HUES6 (cell line): ENCODE measurements at regions not wholly inside any gene's neighbourhood (a gene's known extent, or its start where the extent isn't known, plus 50 kb on each side); places are given as distances from the start of the nearest gene placed in this dataset.

Experiments
- H3K27ac ChIP-seq: 2 replicates; pipeline ENCODE4 v1.7.0; 2013; ENCODE audit warnings: low read depth, mild to moderate bottlenecking, low read length, inconsistent platforms
- H3K27me3 ChIP-seq: 2 replicates; pipeline ENCODE4 v1.6.1; 2013; ENCODE audit warnings: low read length; ENCODE audit not compliant: control insufficient read depth, insufficient read depth
- H3K36me3 ChIP-seq: 2 replicates; pipeline ENCODE4 v1.6.1; 2013; ENCODE audit warnings: low read length; ENCODE audit not compliant: control insufficient read depth, insufficient read depth
- H3K4me1 ChIP-seq: 2 replicates; pipeline ENCODE4 v1.6.1; 2013; ENCODE audit warnings: low read length; ENCODE audit not compliant: control insufficient read depth, insufficient read depth
- H3K4me3 ChIP-seq: 2 replicates; pipeline ENCODE4 v1.5.1; 2013; ENCODE audit warnings: low read depth, low read length
- H3K9ac ChIP-seq: one replicate; pipeline ENCODE4 v1.6.1; 2013; ENCODE audit warnings: mild to moderate bottlenecking, low read length
- H3K9me3 ChIP-seq: 2 replicates; pipeline ENCODE4 v1.6.1; 2013; ENCODE audit warnings: low read depth, low read length; ENCODE audit not compliant: control insufficient read depth, insufficient read depth

- no peak overlapping the region for H3K27ac ChIP-seq
- H3K9ac ChIP-seq, result no peak overlapping the region
- H3K9me3 ChIP-seq, result no peaks in the 10 kb centered on the region
- no peaks in the 10 kb centered on the region for H3K36me3 ChIP-seq
- no peaks in the 10 kb centered on the region for H3K4me1 ChIP-seq
- H3K4me3 ChIP-seq, result no peak overlapping the region
- no peaks in the 10 kb centered on the region for H3K27me3 ChIP-seq
Measured at GRCh38 chr18:24530630-24531111, 70.2 kb downstream of the HRH4 start.

DNA sequence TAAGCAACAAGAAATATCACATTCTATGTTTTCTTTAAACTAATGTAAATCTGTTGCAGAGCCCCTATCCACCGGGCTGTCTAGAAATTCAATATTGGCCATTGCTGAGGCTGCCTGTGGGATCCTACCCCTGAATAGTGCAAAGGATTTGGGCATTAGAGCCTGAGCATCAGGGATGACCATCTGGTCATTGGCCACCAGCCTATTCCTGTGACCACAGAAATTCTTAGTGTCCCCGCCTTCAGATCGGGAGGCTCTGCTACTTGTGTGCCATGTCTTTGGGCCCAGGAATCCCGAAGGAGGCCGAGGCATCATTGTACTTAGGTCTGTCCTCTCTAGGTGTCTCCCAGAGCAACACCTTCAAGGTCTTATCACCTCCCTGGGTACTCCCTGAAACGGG is 73.8 kb downstream of the HRH4 start:
- no peaks in the 10 kb centered on the region for H3K36me3 ChIP-seq
- H3K27ac ChIP-seq, result no peak overlapping the region
- H3K27me3 ChIP-seq, result no peaks in the 10 kb centered on the region
- no peak overlapping the region for H3K9ac ChIP-seq
- no peak overlapping the region for H3K4me3 ChIP-seq
- H3K9me3 ChIP-seq, result no peaks in the 10 kb centered on the region
- no peaks in the 10 kb centered on the region; the same call in 1 of the 2 replicates for H3K4me1 ChIP-seq

DNA sequence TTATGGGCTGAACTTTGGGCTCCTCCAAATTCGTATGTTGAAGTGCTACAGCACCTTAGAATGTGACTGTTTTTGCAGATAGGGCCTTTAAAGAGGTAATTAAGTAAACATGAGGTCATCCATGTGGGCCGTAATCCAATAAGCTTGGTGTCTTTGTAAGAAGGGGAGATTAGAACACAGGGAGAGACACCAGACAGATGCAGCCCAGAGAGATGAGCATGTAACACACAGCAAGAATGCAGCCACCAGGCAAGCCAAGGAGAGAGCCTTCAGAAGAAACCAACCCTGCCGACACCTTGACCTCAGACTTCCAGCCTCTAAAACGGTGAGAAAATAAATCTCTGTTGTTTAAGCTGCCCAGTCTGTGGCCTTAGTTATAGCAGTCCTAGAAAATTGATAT is 74.3 kb downstream of the HRH4 start:
- H3K4me3 ChIP-seq, result no peak overlapping the region
- no peaks in the 10 kb centered on the region for H3K27me3 ChIP-seq
- H3K4me1 ChIP-seq, result no peaks in the 10 kb centered on the region; the same call in 1 of the 2 replicates

DNA sequence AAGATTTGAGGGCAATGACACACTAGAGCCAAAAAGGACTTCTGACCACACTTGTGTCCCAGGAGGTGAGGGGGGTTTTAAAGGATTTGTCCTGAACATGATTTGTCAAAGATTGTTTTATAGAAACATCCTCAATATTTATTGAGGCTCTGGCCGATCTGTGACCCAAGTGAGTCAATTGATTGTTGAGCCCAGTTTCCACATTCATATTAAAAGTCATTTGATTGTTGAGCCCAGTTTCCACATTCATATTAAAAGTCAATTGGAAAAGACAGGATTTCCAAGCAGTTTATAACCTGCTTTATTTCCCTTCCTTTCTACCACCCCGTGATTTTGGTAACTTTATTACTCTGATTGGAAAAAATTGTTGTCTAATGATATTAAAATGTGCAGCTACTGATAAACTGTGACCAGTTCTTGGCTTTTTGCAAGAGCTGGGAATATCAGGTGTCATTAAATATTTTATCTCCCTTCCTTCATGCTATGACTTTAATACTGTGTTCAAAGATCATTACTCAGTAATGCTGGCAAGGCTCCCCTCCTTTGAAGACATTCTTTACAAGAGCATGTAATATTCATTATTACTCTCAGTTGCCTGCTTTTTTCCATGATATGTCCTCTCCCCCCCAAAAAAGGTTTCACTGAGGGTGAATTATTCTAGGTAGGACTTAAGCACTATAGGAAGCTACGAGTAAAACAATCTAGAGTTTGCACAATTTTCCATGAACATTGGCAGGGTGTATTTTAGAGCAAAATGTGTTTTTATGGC is 75.3 kb downstream of the HRH4 start:
- no peaks in the 10 kb centered on the region for H3K27me3 ChIP-seq
- no peak overlapping the region for H3K27ac ChIP-seq
- no peaks in the 10 kb centered on the region for H3K36me3 ChIP-seq
- no peaks in the 10 kb centered on the region; the same call in 1 of the 2 replicates for H3K4me1 ChIP-seq
- H3K9ac ChIP-seq, result no peak overlapping the region
- H3K4me3 ChIP-seq, result no peak overlapping the region
- H3K9me3 ChIP-seq, result no peaks in the 10 kb centered on the region

More for the DNA sequence above, 74.3 kb downstream of the HRH4 start:
- Histone ChIP-seq H3K27ac (no peak overlapping the region), H3K36me3 (no peaks in the 10 kb centered on the region), H3K9ac (no peak overlapping the region), H3K9me3 (no peaks in the 10 kb centered on the region)

DNA sequence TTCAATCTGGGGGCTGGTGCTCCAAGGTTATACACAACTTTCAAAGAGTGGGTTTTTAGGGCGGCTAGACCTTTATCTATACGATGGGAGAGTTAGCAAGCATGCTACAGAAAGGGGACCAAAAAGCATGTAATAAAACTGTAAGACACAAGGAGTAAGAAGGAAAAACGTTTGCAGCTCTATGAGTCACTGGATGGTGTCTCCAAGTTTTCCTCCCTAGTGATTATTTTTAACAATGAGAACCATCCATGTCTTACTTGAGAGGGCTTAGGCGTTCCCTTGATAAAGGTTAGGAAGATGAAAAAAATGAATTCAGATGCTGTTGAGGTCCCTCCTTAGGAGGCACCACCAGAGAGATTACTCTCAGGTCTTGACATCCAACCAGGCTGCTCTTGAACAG is 75.9 kb downstream of the HRH4 start:
- no peaks in the 10 kb centered on the region; the same call in 1 of the 2 replicates for H3K4me1 ChIP-seq
- no peaks in the 10 kb centered on the region for H3K27me3 ChIP-seq
- H3K9me3 ChIP-seq, result no peaks in the 10 kb centered on the region
- H3K36me3 ChIP-seq, result no peaks in the 10 kb centered on the region
- no peak overlapping the region for H3K4me3 ChIP-seq
- H3K9ac ChIP-seq, result no peak overlapping the region
- H3K27ac ChIP-seq, result no peak overlapping the region

- H3K9ac ChIP-seq, result no peak overlapping the region
- H3K4me3 ChIP-seq, result no peak overlapping the region
- no peaks in the 10 kb centered on the region; the same call in 1 of the 2 replicates for H3K4me1 ChIP-seq
- no peaks in the 10 kb centered on the region for H3K9me3 ChIP-seq
- no peak overlapping the region for H3K27ac ChIP-seq
- H3K36me3 ChIP-seq, result no peaks in the 10 kb centered on the region
- no peaks in the 10 kb centered on the region for H3K27me3 ChIP-seq
Measured at GRCh38 chr18:24536834-24537233, 76.4 kb downstream of the HRH4 start.

GRCh38 chr18:24538414-24539264 is 78.2 kb downstream of the HRH4 start:
- no peaks in the 10 kb centered on the region for H3K9me3 ChIP-seq
- H3K4me1 ChIP-seq, result no peaks in the 10 kb centered on the region; the same call in 1 of the 2 replicates
- H3K27ac ChIP-seq, result no peak overlapping the region
- no peaks in the 10 kb centered on the region for H3K27me3 ChIP-seq
- no peak overlapping the region for H3K4me3 ChIP-seq
- no peaks in the 10 kb centered on the region for H3K36me3 ChIP-seq
- no peak overlapping the region for H3K9ac ChIP-seq

- no peaks in the 10 kb centered on the region for H3K36me3 ChIP-seq
- no peak overlapping the region for H3K4me3 ChIP-seq
- no peaks in the 10 kb centered on the region for H3K9me3 ChIP-seq
- no peaks in the 10 kb centered on the region for H3K27me3 ChIP-seq
- H3K4me1 ChIP-seq, result no peaks in the 10 kb centered on the region; the same call in 1 of the 2 replicates
- H3K9ac ChIP-seq, result no peak overlapping the region
- no peak overlapping the region for H3K27ac ChIP-seq
Measured at GRCh38 chr18:24539866-24540617, 79.6 kb downstream of the HRH4 start.

DNA sequence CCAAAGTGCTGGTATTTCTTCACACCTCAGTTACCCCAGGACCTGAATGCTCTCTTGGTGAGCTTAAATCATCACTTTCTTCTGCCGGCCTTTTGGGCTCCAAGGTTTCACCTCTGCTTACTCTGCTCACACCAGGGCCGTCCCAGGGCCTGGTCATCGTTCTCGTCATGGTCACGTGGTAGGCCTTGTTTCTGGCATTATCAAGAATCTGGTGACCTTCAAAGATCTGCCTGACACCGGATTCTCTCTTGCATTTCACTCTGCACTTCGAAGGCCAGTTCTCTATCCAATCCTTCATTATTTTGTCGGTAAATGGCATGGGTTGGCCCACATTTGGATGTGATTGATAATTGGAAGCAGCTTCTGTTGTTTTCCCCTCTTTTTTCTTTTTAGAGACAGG is 80.5 kb downstream of the HRH4 start:
- Histone ChIP-seq H3K4me3 (no peak overlapping the region), H3K4me1 (no peaks in the 10 kb centered on the region; the same call in 1 of the 2 replicates), H3K27me3 (no peaks in the 10 kb centered on the region), H3K36me3 (no peaks in the 10 kb centered on the region), H3K9me3 (no peaks in the 10 kb centered on the region), H3K9ac (no peak overlapping the region), H3K27ac (no peak overlapping the region)

DNA sequence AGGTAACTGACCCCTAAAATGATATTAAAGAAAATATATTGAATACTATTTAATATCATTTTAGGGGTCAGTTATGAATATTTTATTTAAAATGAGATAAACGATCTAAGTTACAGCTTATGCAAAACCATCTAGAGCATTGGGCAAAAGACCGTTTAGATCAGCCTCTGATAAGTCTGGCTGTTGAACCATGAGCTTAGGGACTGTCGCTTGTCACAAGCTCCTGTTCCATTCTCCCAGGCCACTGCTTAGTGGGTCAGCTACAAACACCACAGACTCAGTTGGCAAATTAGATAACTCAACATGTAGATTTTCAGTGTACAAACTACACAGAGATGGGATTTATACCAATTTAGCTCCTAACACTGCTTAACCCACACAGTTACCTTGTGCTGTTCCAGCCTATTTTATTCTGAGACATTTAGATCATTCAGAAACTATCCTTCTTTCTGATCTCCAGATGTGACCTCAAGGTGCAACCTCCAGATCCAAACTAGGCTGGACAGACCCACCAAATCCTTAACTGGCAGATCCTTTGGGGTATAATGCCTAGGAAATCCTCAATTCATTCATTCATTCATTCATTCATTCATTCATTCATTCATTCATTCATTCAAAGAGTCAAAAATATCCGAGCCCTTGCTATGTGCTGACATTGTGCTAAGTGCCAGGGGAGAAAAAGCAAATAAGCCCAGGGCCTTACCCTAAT is 82.8 kb downstream of the HRH4 start:
- no peak overlapping the region for H3K27ac ChIP-seq
- no peak overlapping the region for H3K4me3 ChIP-seq
- H3K27me3 ChIP-seq, result no peaks in the 10 kb centered on the region
- no peak overlapping the region for H3K9ac ChIP-seq
- no peaks in the 10 kb centered on the region for H3K9me3 ChIP-seq
- H3K4me1 ChIP-seq, result no peaks in the 10 kb centered on the region
- H3K36me3 ChIP-seq, result no peaks in the 10 kb centered on the region
